Retinal pigment epithelial cell (primary cell): ENCODE measurements at regions not wholly inside any gene's neighbourhood (a gene's known extent, or its start where the extent isn't known, plus 50 kb on each side); places are given as distances from the start of the nearest gene placed in this dataset.
A peak's percentile ranks its signal among the peaks of the same experiment; 100 is the strongest.

Experiments used
- DNase-seq: peaks from one replicate; pipeline ENCODE4 v3.0.0-alpha.2; 2010; ENCODE audit warnings: low read depth
- H3K4me3 ChIP-seq: 2 replicates; pipeline ENCODE4 v1.5.1; 2011; ENCODE audit warnings: mild to moderate bottlenecking, low read length, control low read depth, moderate library complexity
- TF ChIP-seq, protein P1 (sequence below): conservative IDR thresholded peaks from 2 replicates; pipeline ENCODE4 v1.5.1; 2011; ENCODE audit warnings: low read depth, low read length, control low read depth, inconsistent platforms

DNA sequence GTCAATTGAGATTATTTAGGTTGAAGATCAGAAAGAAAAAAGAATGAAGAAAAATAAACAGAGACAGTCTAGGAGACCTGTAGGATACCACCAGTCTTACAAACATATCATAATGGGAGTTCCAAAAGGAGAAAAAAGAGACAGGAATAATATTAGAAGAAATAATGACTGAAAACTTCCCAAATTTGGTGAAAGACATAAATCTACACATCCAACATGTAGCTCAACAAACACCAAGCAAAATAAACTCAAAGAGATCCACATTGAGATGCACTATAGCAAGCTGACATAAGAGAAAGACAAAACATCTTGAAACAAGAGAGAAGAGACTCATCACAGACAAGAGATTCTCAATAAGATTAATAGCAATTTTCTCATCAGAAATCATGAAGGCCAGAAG is 274.0 kb downstream of the TFCP2L1 start:
- no peak for DNase-seq
- TF ChIP-seq, protein P1, sequence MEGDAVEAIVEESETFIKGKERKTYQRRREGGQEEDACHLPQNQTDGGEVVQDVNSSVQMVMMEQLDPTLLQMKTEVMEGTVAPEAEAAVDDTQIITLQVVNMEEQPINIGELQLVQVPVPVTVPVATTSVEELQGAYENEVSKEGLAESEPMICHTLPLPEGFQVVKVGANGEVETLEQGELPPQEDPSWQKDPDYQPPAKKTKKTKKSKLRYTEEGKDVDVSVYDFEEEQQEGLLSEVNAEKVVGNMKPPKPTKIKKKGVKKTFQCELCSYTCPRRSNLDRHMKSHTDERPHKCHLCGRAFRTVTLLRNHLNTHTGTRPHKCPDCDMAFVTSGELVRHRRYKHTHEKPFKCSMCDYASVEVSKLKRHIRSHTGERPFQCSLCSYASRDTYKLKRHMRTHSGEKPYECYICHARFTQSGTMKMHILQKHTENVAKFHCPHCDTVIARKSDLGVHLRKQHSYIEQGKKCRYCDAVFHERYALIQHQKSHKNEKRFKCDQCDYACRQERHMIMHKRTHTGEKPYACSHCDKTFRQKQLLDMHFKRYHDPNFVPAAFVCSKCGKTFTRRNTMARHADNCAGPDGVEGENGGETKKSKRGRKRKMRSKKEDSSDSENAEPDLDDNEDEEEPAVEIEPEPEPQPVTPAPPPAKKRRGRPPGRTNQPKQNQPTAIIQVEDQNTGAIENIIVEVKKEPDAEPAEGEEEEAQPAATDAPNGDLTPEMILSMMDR, result no peak
- H3K4me3 ChIP-seq, result no peak overlapping the region

- TF ChIP-seq, protein P1, result no peak
- no peak overlapping the region for H3K4me3 ChIP-seq
- no peak for DNase-seq
These were observed 270.1 kb downstream of the TFCP2L1 start for GRCh38 chr2:121014876-121015275.

- TF ChIP-seq, protein P1, result no peak
- no peak for DNase-seq
- no peak overlapping the region for H3K4me3 ChIP-seq
These were observed 269.0 kb downstream of the TFCP2L1 start for GRCh38 chr2:121015971-121016485.

DNA sequence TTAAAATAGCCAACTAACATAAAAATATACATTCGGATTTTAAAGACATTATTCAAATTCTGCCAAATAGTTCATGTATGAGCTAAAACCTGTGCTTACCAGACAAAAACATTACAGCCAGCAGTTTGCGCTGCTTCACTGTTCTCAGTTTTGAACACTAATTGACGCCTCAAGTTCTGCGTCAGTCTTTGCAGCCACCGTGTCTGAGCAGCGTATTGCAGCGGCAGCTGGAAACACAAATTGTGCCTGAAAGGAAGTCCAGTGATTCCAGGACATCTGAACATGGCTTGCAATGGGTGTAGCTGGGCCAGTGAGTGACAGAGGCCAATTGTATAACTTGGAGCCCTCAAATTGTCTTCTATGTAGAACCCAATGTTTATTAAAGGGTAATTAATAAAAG is 267.6 kb downstream of the TFCP2L1 start:
- no peak overlapping the region for H3K4me3 ChIP-seq
- no peak for DNase-seq
- TF ChIP-seq, protein P1, result no peak

DNA sequence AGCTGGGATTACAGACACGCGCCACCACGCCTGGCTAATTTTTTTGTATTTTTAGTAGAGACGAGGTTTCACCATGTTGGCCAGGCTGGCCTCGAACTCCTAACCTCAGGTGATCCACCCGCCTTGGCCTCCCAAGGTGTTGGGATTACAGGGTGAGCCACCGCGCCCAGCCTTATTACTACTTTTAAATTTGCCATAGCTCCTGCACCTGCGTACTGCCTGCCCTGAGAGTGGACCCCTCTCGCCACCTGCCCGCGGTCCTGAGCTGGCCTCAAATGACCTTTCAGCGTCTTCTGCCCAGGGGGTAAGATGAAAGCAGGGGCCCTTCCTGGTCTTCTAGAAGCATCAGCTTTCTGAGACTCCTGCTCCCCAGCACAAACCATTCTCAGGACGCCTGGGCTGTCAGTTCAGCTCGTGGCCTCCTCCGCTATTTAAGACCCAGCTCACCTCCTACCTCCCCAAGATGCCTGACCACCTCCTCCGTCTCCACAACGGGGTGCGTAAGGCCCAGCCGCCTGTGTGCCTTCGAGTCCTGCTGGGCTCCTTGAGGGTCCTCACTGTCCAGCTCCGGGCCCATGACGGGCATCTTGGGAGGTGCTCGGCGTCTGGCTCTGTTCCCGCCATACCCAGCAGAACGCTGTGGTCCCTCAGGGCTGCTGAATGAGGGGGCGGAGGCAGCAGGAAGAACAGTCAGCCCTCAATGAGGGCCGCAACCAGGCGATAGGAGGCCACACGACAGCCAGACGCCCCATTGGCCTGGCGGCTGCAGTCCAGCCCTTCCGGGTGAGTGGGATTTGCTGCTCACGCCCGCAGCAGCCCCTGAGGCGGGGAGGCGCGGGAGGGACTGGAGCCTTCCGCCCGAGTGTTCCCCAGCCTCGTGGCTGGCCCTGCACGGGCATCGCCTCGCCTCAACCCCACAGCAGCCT is 266.6 kb downstream of the TFCP2L1 start:
- H3K4me3 ChIP-seq, result peak overlapping the region; percentile 40
- peak; percentile 19 for DNase-seq
- TF ChIP-seq, protein P1, result no peak

GRCh38 chr2:121019071-121019470 is 265.9 kb downstream of the TFCP2L1 start:
- peak overlapping the region; percentile 8 for H3K4me3 ChIP-seq
- no peak for DNase-seq
- TF ChIP-seq, protein P1, result no peak

DNA sequence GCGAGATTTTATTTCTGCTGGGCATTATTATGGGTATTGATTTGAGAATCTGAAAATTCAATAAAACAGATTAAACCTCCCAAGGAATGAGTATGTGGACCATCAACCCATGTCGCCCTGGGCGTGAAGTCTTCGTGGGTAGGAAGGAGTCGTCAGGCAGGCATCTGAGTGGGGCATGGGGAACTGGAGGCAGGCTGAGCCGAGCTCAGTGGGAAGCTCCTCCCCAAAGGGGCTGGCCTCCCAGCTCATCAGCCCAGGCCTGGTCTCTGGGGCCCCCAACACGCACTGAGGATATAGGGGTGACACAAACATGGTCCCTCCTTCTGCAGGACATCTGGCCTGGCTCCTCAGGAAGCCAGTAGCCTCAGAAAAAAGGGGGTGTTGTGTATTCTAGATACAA is 265.2 kb downstream of the TFCP2L1 start:
- TF ChIP-seq, protein P1, result no peak
- no peak overlapping the region for H3K4me3 ChIP-seq
- DNase-seq, result no peak
